A673 (cell line): ENCODE measurements at regions not wholly inside any gene's neighbourhood (a gene's known extent, or its start where the extent isn't known, plus 50 kb on each side); places are given as distances from the start of the nearest gene placed in this dataset.

ENCODE experiments used
- EZH2 ChIP-seq: fragments of 200-600 bp; sonication (generic); IDR thresholded peaks from 2 replicates; pipeline ENCODE4 v1.6.1; 2017; ENCODE audit warnings: borderline replicate concordance, low read depth, mild to moderate bottlenecking, mixed read lengths, antibody characterized with exemption, low read length; ENCODE audit not compliant: poor library complexity, severe bottlenecking
- TF ChIP-seq, protein P1 (sequence below): fragments of 300-800, 200-600 bp; sonication (generic); conservative IDR thresholded peaks from 2 replicates; pipeline ENCODE4 v1.5.1; 2017; ENCODE audit warnings: low read depth, mild to moderate bottlenecking, antibody characterized with exemption, low read length, moderate library complexity, mixed read lengths

DNA sequence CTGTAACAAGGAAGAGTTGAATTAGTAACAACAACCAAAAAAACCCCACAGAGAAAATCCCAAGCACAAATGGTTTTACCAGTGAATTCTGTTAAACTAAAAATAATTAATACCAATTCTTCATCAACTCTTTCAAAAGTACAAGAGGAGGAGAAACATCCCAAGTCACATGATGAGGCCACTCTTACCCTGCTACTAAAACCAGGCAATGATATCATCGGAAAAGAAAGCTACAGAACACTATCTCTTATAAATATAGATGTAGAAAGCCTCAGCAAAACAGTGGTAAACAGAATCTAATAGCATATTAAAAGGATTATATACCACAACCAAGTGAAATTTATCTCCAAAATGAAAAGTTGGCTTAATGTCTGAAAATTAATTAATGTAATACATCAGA lies 168.1 kb upstream of the SLCO3A1 start:
- TF ChIP-seq, protein P1, sequence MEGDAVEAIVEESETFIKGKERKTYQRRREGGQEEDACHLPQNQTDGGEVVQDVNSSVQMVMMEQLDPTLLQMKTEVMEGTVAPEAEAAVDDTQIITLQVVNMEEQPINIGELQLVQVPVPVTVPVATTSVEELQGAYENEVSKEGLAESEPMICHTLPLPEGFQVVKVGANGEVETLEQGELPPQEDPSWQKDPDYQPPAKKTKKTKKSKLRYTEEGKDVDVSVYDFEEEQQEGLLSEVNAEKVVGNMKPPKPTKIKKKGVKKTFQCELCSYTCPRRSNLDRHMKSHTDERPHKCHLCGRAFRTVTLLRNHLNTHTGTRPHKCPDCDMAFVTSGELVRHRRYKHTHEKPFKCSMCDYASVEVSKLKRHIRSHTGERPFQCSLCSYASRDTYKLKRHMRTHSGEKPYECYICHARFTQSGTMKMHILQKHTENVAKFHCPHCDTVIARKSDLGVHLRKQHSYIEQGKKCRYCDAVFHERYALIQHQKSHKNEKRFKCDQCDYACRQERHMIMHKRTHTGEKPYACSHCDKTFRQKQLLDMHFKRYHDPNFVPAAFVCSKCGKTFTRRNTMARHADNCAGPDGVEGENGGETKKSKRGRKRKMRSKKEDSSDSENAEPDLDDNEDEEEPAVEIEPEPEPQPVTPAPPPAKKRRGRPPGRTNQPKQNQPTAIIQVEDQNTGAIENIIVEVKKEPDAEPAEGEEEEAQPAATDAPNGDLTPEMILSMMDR: no peak
- TF ChIP-seq EZH2: no peak
